ENCODE measurements at regions not wholly inside any gene's neighbourhood (a gene's known extent, or its start where the extent isn't known, plus 50 kb on each side); places are given as distances from the start of the nearest gene placed in this dataset.

DNA sequence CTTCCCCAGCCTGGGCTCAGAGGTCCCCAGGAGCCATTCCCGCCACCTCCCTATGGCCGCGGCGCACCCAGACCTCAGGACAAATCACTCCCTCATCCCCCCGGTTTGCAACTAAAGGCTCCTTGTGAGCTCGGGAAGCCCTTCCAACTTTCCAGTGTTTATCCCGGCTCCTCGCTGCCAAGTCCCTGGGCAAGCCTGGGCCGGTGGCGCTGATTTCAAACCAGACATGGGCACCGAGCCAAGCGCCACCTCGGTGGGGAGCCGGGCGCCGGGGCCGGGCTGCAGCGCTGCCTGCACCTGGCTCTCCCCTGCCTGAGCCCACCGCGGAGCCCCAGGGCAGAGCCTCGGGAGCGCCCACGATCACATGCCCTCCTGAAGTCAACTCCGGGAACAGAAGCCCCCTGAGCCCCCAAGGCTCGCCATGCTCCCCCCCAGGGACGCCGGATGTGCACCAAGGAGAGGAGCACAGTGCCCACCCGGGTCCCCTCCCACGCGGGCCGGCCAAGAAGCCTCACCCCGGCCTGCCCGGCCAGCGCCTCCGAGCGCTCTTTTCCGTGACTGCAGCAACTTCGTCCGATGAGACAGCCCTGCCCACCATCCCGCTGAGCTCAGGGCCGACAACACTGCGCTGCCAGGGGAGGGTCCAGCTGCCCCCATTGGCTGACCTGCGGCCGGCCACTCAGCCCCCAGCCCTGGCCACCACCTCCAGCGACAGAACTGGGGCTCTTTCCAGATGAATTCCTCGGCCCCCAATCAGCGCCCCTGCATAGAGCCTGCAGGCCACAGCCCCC, 50.0 kb downstream of the NCOR2 start:
- no peak for DNase-seq (ENCODE audit: low read depth)

DNA sequence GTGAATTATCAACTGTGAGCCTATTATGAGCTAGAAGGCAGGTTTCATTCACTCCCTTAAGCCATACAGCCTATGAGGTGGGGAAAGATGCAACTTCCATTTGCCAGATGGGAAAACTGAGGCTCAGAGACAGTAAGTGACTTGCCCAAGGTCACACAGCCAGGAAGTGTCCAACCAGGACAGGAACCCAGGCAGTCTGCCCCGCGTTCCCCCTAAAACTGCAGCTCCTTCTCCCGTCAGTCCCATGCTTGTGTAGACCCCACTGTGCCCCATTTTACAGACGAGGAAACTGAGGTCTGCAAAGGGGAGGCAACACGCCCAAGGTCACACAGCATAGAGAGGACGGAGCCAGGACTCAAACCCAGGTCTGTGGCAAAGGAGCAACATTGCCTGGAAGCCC, 50.6 kb downstream of the NCOR2 start:
- no peak for DNase-seq (ENCODE audit: low read depth)

DNA sequence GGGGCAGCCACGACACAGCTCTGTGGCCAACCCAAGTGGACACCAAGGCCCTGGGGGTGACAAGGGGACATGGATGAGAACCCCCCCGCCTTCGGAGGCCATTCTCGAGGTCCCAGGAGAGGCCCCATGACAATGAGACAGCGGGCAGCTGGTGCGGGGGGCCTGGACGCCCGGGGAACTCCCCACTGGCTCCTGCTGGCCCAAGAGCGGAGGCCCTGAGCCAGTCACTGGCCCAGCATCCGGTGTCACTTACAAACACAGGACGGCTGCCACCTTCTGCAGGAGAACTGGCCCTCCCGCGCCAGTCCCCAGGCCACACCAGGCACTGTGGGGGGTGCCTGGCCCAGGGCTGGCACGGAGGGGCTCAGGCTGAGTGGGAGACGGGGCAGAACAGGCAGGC, 51.4 kb downstream of the NCOR2 start:
- no peak for DNase-seq (ENCODE audit: low read depth)

DNA sequence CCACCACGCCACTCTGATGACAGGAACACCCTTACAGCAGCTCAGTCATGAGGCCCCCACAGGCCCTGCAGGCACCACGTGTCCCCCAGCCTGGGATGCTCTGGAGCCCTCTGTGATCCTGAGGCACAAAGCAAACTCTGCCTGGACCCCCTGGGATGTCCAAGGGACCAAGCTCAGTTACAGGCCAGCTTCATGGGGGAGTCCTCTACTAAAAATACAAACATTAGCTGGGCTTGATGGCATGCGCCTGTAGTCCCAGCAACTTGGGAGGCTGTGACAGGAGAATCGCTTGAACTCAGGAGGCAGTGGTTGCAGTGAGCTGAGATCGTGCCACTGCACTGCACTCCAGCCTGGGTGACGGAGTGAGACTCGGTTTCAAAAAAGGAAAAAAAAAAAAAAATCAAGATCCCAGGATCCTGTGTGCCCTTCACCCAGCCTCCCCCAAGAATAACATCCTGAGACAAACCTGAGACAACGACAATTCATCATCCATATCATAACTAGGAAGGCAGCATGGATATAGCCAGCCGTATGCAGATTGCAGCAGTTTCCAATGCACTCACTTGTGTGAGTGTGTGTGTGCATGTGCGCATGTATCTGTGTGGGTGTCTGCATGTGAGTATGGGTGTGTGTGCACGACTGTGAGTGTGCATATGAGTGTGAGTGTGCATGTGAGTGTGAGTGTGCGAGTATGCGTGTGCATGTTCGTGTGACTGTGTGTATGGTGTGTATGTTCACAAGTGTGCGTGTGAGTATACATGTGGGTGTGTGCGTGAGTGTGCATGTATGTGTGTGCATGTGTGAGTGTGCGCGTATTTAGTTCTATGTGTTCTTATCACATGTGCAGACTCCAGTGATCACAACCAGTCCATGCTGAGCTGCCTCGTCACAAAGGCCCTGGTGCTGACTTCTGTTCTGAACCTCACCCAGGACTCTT, 52.1 kb downstream of the NCOR2 start:
- DNase-seq (ENCODE audit: low read depth) = no peak

DNA sequence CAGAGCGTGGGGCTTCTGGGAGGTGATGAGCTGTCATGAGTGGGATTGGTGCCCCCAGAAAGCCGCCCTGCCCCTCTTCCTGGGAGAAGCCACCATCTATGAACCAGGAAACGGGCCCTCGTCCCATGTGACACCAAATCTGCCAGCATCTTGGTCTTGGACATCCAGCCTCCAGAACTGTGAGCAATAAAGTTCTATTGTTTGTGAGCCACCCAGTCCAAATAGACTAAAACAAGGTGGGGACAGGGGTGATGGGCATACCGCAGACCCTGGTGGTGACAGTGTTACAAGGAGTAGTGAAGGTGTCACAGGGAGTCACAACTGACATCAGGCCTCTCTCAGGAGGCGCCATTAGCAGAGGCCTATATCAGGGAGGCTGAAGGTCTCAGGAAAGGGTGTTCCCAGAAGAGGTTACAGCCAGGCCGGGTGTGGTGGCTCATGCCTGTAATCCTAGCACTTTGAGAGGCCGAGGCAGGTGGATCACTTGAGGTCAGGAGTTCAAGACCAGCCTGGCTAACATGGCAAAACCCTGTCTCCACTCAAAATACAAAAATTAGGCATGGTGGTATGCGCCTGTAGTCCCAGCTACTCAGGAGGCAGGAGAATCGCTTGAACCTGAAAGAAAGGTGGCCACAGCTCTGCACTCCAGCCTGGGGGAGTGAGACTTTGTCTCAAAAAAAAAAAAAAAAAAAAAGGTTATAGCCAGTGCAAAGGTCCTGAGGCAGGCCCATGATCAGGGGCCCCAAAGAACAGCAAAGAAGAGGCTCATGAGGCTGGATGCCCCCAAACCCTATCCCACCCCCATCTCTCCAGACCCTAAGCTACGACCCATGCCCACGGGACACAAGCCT, 53.0 kb downstream of the NCOR2 start:
- no peak for DNase-seq (ENCODE audit: low read depth)

DNA sequence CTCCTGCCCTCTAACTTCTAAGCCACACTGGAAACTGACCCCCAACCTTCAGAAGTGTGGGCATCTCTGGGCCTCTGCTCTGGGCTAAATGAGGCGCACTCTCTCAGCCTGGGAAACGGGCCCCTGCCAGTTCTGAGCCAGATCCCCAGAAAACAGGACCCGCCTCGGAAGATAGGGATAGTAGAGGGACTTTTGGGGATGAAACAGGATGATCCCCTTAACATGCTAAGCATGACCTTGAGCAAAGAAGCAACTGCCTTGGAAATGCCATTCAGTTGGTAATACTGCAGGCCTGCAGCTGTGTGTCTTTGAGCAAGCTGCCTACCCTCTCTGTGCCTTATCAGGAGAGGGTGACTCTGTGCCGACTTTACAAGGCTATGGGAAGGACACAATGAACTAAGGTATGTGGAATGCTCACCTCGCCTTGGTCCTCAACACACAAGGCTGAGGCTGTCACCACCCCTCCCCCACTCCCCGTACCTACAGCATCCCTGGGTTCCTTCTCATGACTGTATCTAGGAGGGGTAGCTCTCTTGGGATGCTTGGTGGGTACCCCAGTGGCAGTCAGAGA, 54.0 kb downstream of the NCOR2 start:
- DNase-seq (ENCODE audit: low read depth) = no peak

DNA sequence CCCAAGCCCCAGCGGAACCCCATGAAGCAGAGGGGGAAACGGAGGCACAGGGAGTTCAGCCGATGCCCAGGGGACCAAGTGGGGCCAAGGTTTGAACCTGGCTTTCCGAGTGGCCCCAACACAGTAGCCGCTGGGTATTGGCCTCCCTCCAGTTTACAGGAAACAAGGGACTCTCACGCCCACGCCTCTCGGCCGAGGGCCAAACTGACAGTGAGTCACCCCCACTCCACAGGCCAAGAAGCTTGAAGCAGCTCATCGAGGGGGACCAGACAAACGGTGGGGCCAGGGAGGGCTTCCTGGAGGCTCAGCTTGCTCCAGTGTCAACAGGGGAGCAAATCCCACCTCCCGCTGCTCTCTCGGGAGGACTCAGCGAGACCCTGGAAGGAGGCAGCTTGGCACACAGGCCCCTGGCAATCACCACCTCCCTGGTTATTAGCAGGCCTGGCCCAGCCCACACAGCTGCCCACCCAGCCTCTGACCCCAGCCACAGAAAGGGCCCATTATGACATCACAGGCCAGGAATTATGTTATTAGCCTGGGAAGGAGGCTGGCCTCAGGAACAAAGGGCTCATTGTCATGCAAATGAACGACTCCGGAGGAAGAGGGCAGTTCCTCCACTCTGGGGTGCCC, 54.6 kb downstream of the NCOR2 start:
- no peak for DNase-seq (ENCODE audit: low read depth)

DNA sequence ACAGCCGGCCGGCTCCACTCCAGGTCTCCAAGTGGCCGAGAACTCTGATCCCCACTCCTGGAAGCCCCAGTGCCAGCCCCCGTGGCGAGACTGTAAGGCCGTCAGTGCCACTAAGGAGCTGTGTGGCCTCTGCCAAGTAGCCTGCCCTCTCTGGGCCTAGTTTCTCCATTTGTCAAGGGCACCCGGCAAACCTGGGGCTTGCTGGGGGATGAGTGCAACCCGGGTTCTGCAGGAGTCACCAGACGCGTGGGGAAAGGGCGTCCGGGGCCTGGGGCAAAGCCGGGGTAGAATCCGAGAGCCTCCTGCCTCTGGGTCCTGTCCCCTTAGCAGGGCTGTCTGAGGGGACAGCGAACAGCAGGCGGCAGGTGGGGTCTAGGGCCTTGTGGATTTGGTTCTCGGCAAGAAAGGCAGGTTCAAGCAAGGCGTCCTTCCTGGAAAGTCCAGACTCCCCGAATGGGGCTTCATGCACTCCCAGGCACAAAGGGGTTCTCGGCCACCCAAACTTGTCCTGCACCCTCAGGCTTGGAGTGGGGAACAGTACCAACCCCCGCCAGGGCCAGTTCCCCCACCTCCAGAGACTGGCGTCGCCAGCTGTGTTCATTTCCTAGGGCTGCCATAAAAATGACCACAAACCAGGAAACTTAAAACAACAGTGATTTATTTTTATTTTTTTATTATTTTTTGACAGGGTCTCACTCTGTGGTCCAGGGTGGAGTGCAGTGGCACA, 56.0 kb downstream of the NCOR2 start:
- DNase-seq (ENCODE audit: low read depth) = no peak

DNA sequence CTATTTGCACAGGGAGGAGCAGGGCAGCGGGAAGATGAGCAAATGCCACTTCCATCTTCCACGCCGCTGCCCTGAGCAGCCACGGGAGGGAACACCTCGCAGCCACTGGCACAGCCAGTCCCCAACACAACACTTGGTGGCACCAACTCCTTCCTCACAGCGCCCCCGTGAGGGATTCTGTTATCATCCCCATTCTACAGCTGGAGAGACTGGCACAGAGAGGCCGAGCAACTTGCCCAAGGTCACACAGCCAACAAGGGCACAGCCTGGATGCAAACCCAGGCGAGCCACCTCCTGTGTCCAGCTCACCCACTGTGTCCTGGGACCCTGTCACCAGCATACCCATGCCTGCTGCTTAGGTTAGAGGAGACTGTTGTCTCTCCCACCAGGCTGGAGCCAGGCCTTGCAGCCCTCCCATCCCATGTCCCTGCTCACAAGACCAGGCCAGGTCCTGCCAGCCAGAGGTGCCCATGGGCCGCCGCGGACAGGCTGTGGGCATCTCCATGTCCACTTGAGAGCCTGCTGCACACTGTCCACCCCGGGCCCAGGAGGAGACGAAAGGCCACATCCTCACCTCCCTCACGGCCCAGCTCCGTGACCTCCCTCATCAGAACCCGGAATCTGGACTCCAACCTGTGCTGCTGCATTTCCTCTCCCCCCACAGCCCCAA, 57.0 kb downstream of the NCOR2 start:
- no peak for DNase-seq (ENCODE audit: low read depth)

DNA sequence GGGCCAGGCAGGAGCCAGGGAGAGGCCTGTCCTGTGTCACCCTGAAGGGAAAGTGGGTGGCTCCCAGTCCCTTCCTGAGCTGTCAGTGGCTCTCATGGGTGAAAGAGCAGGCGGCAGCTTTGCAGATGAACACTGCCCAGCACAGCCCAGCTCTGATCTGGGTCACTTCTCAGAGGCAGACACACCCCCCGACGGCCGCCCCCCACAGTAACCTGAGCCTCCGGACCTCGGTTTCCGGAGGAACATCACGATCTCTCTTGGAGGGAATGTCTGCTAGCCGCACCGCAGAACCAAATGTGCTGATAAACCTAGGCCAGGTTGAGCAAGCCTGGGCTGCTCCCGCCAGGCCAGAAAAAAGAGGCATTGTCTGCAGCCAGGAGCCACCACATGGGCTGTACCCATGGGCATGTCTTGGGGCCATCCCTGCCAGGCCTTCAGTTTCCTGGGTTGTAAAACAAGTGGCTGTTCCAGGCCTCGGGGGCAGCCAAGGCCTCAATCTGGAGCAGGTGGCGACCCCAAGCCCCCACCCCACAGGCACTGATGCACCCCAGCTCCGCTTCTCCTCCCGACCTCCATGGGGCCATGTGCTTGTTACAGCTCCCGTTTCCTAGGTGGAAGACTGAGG, 57.6 kb downstream of the NCOR2 start:
- no peak for DNase-seq (ENCODE audit: low read depth)

DNA sequence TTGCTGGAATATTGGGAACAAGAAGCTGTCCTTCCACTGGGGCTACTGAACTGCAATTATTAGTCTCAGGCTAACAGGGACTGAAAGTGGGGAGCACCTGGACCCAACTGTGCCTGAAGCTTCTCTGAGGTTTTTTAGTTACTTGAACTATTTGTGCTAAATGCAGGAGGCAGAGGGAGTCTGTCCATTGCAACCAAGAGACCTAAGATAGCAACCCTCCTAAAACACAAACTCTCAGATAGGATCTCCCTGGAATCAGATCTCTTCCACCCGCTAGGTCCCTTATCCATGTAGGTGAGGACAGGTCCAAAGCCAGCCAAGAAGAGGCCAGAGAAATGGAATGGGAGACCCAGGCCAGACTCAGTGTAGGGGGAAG, 58.1 kb downstream of the NCOR2 start:
- no peak for DNase-seq (ENCODE audit: low read depth)

DNA sequence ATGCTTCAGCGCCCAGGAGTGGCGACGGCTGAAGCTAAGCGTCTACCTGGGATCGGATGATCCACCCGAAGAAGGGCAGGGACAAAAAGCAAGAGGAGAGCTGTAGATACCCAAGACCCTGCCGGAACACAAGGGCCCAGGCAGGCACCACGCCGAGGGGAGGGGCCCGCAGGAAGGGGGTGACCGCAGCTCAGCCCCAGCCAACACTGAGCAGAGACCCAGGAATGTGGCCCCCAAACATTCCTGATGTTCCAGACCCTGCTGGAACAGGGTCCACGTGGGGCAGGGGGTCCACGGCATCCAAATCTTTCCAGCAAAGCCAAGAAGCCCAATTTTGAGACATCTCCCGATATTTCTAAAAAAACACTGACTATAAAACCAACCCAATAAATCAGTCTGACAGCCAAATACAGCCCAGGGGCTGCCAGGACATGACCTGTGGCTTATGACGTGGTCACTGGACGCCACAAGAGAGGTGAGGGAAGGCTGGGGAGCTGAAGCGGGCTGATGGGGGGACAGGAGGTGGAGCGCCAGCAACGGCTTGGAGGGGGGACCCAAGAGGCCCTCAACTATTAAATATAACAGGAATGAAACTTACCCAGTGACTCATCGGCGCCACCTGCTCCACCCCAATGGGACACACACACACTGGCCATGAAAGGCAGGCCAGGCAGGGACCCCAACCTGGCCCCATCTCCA, 58.9 kb downstream of the NCOR2 start:
- DNase-seq (ENCODE audit: low read depth) = no peak

DNA sequence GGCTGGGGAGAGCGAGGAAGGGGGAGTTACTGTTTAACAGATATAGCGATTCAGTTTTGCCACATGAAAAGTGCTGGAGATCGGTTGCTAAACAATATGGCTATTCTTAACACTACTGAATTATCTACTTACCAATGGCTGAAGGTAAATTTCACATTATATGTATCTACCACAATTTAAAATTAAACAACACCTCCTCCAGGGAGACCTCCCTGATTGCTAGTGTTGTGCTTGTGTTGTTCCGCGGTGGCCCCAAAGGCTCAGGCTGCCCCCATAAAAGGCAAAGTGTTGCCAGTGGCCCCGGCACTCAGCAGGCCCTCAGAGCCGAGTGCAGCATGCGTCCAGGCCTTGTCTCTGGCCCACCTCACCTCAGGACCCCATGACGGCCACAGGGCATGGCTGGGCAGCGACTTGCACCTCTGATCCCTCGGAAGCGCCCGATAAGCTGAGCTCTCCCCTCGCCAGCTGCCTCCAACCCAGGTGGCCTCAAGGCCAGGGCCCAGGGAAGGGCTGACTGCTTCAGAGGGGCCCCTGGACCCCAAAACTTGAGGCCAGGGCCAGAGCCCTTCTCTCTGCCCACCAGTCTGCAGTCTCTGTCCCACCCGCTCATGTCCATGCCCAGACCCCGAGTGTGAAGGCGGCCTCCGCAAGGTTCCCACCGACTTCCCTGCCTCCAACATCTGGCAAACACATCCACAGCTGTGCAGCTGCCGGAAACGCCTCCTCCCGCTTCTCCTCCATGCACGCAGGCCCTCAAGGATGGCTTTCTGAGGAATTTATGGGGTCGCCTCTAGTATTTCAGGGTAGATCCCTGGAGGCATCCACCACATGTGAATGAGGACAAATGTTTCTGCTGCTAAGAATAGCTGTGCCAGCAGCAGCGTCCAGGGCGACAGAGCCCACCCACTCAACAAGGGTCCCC, 60.0 kb downstream of the NCOR2 start:
- DNase-seq (ENCODE audit: low read depth) = no peak

DNA sequence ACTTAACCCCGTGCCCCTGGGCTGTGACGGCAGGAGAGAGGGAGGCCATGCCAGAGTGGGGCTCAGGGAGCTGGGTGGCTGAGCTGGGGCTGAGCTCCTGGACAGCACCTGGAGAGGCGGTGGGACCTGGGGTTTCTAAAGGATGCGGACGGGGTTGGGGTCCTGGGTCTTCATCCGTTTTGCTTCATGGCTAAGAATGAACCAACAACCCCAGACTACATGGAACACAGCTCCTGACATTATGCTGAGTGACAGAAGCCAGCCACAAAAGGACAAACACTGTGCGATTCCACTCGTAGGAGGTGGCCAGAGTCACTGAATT, 60.6 kb downstream of the NCOR2 start:
- DNase-seq (ENCODE audit: low read depth) = no peak

DNA sequence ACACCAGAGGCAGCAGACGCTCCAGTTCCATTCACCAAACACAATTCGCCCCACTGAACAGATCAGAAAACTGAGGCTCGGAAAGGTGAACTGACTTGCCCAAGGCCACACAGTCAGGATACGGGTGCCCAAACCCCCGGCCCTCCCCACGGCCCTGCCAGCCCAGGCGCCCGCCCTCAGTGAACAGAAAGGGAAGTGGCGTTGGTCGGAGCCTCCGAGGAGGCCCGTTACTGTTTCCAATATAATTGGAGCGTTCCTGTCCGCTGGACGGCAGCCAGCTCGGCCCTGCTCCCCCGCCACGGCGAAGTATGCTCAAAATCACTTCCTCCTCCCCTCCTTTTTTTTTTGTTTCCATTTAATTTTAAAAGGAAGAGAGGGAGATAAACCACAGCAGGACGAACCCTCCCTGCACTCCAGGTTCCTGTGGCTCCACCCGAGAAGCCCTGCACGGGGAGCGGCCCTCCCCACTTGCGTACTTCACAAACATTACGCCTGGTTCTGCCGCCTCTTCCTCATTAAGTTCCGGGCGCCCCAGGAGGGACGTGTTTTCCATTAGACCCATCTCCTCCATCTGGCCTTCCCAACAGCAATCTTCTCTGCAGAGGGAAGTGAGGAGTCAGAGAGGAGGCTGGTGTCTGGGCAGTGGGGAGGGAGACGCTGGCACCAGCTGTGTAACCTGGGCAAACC, 61.1 kb downstream of the NCOR2 start:
- DNase-seq (ENCODE audit: low read depth) = no peak

DNA sequence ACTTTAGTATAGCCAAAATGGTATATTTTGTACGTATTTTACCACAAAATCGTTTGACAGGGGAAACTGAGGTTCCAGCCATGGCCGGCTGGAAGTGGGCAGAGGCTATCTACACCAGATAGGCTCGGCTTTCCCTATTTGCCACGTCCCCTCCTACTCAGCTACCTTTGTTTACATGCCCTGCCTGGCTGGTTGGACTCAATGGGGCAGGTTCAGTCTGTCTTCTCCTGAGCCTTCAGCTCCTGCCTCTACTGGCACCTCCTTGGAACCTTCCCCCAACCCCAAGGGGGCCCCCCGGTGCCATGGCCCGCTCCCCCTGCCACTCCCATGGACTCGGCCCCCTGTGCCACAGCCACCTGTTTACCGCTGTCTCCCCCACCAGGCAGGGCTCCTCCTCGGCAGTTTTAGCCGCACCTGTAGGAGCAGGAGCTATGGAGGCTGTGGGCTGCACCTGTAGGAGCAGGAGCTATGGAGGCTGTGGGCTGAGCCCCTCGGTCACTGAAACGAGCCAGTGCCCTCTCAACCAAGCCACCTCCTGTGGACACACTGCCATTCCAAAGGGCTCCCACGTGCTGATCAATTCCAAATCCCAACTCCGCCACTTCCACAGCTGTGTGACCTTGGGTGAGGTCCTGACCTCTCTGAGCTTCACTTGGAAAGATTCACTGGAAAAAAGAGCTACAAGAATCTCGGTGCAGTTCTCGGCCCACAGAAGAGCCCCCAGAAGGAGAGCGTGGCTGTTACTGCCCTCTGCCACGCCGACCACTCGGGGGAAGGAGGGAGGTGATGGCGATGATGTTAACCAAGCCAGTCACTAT, 62.2 kb downstream of the NCOR2 start:
- no peak for DNase-seq (ENCODE audit: low read depth)

Measured in activated gamma-delta T cell treated with anti-CD3 and anti-CD28 coated beads, Interleukin-2, amount 50 U/mL, for 16 hours (primary cell).